Astrocyte (in vitro differentiated cells and primary cell): ENCODE measurements at regions not wholly inside any gene's neighbourhood (a gene's known extent, or its start where the extent isn't known, plus 50 kb on each side); places are given as distances from the start of the nearest gene placed in this dataset.

Experiments
- DNase-seq: peaks from one replicate; pipeline ENCODE4 v3.0.0-alpha.2; 2010; ENCODE audit warnings: low read depth
- FAIRE-seq: peaks from 2 replicates; lab custom pipeline; 2011; peaks lifted over from hg19 to GRCh38; lab: Jason Lieb, UNC
- H2AFZ ChIP-seq: 2 replicates; pipeline ENCODE4 v1.6.0; 2012; ENCODE audit warnings: low read depth, low read length, inconsistent platforms
- H3K27ac ChIP-seq: 2 replicates; pipeline ENCODE4 v1.5.1; 2011; ENCODE audit warnings: low read depth, low read length, inconsistent platforms
- H3K27me3 ChIP-seq: 2 replicates; pipeline ENCODE4 v1.6.0; 2011; ENCODE audit warnings: low read length, inconsistent platforms; ENCODE audit not compliant: insufficient read depth
- H3K36me3 ChIP-seq: 2 replicates; pipeline ENCODE4 v1.5.1; 2011; ENCODE audit warnings: low read length, inconsistent platforms; ENCODE audit not compliant: insufficient read depth
- H3K4me1 ChIP-seq: 2 replicates; pipeline ENCODE4 v1.5.1; 2011; ENCODE audit warnings: low read length, inconsistent platforms; ENCODE audit not compliant: insufficient read depth
- H3K4me2 ChIP-seq: 2 replicates; pipeline ENCODE4 v1.6.0; 2012; ENCODE audit warnings: low read length, inconsistent platforms
- H3K4me3 ChIP-seq: 2 replicates; pipeline ENCODE4 v1.5.1; 2011; ENCODE audit warnings: low read depth, mild to moderate bottlenecking, low read length, inconsistent platforms; ENCODE audit not compliant: insufficient read depth
- H3K79me2 ChIP-seq: 2 replicates; pipeline ENCODE4 v1.6.0; 2012; ENCODE audit warnings: mild to moderate bottlenecking, low read length, inconsistent platforms; ENCODE audit not compliant: insufficient read depth
- H3K9ac ChIP-seq: 2 replicates; pipeline ENCODE4 v1.6.0; 2012; ENCODE audit warnings: mild to moderate bottlenecking, low read length, inconsistent platforms
- H3K9me3 ChIP-seq: 2 replicates; pipeline ENCODE4 v1.5.1; 2012; ENCODE audit warnings: low read depth, mild to moderate bottlenecking, low read length, inconsistent platforms; ENCODE audit not compliant: insufficient read depth
- H4K20me1 ChIP-seq: 2 replicates; pipeline ENCODE4 v1.6.0; 2012; ENCODE audit warnings: low read length, inconsistent platforms; ENCODE audit not compliant: insufficient read depth
- H3K27ac Mint-ChIP-seq: one replicate; pipeline ENCODE4 v1.8.0; 2021; ENCODE audit warnings: mild to moderate bottlenecking, mixed read lengths; ENCODE audit not compliant: unreplicated experiment
- H3K27me3 Mint-ChIP-seq: one replicate; pipeline ENCODE4 v1.8.0; 2021; ENCODE audit warnings: low read depth, mixed read lengths; ENCODE audit not compliant: unreplicated experiment
- H3K36me3 Mint-ChIP-seq: one replicate; pipeline ENCODE4 v1.8.0; 2021; ENCODE audit warnings: low read depth, mixed read lengths; ENCODE audit not compliant: unreplicated experiment
- H3K4me1 Mint-ChIP-seq: one replicate; pipeline ENCODE4 v1.8.0; 2021; ENCODE audit warnings: low read depth, mixed read lengths; ENCODE audit not compliant: unreplicated experiment
- H3K4me3 Mint-ChIP-seq: one replicate; pipeline ENCODE4 v1.8.0; 2021; ENCODE audit warnings: mild to moderate bottlenecking, moderate library complexity, mixed read lengths; ENCODE audit not compliant: unreplicated experiment
- H3K9me3 Mint-ChIP-seq: one replicate; pipeline ENCODE4 v1.8.0; 2021; ENCODE audit warnings: mild to moderate bottlenecking, mixed read lengths; ENCODE audit not compliant: unreplicated experiment
- EZH2 ChIP-seq: IDR thresholded peaks from 2 replicates; pipeline ENCODE4 v1.6.1; 2012; ENCODE audit warnings: mild to moderate bottlenecking, low read length, inconsistent platforms; ENCODE audit not compliant: insufficient read depth
- TF ChIP-seq, protein P1 (sequence below): IDR thresholded peaks from 2 replicates; pipeline ENCODE4 v1.5.1; 2011; ENCODE audit warnings: low read depth, mild to moderate bottlenecking, inconsistent platforms, low read length, moderate library complexity; ENCODE audit not compliant: insufficient read depth

DNA sequence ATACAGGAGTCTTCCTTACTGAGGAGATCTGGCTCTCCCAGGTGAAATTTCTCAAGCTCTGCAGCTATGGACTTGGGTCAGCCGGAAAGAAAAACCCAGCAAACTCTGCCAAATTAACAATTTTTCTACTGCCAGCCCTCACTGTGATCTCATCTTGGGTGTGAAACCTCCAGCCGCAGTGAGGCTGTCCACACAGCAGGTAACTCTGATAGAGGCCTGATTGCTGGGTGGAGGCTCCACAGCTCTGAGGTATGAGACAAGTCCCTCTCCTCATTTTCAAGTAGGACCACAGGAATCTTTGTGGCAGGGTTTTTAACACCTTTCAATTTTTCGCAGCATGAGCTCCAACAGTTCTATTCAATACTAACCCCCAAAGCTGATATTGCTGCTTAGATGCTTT, 430.6 kb upstream of the RAB6C start:
- no peak overlapping the region for H3K4me3 Mint-ChIP-seq
- Histone ChIP-seq H3K4me1 (no peaks in the 10 kb centered on the region), H3K79me2 (no peaks in the 10 kb centered on the region), H4K20me1 (no peaks in the 10 kb centered on the region), H3K4me3 (no peak overlapping the region), H3K9me3 (peaks cover 4% of the 10 kb centered on the region), H2AFZ (no peak overlapping the region), H3K4me2 (no peak overlapping the region), H3K36me3 (no peaks in the 10 kb centered on the region), H3K27me3 (no peaks in the 10 kb centered on the region), H3K27ac (no peak overlapping the region), H3K9ac (no peak overlapping the region)
- H3K9me3 Mint-ChIP-seq, result peaks cover 10% of the 10 kb centered on the region
- no peak for FAIRE-seq
- no peak for DNase-seq
- no peaks in the 10 kb centered on the region for H3K36me3 Mint-ChIP-seq
- H3K27ac Mint-ChIP-seq, result no peak overlapping the region
- TF ChIP-seq EZH2, result no peak
- TF ChIP-seq, protein P1, sequence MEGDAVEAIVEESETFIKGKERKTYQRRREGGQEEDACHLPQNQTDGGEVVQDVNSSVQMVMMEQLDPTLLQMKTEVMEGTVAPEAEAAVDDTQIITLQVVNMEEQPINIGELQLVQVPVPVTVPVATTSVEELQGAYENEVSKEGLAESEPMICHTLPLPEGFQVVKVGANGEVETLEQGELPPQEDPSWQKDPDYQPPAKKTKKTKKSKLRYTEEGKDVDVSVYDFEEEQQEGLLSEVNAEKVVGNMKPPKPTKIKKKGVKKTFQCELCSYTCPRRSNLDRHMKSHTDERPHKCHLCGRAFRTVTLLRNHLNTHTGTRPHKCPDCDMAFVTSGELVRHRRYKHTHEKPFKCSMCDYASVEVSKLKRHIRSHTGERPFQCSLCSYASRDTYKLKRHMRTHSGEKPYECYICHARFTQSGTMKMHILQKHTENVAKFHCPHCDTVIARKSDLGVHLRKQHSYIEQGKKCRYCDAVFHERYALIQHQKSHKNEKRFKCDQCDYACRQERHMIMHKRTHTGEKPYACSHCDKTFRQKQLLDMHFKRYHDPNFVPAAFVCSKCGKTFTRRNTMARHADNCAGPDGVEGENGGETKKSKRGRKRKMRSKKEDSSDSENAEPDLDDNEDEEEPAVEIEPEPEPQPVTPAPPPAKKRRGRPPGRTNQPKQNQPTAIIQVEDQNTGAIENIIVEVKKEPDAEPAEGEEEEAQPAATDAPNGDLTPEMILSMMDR, result no peak
- H3K4me1 Mint-ChIP-seq, result no peaks in the 10 kb centered on the region
- peaks cover 3% of the 10 kb centered on the region for H3K27me3 Mint-ChIP-seq

DNA sequence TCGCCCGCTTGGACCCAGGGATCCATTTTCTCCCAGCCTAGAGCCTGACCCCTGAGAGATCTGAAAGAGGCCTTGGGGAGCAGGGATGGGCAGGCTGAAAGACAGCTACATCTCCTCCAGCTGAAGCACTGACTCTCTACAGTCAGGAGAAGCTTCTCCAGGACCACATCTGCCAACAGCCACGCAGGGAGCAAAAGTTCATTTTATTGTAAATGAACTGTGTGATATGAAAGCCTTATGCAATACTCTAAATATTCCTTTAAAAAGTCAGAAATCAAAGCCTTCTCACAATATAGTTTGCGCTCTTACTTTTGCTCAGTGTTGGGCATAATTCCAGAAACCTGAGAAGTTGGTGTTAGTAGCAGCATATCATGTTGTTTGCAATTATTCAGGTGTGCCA, 428.9 kb upstream of the RAB6C start:
- no peaks in the 10 kb centered on the region for H3K36me3 ChIP-seq
- H3K36me3 Mint-ChIP-seq, result no peaks in the 10 kb centered on the region
- H3K27ac ChIP-seq, result no peak overlapping the region
- no peak for DNase-seq
- H2AFZ ChIP-seq, result no peak overlapping the region
- H3K4me3 Mint-ChIP-seq, result no peak overlapping the region
- H3K9me3 Mint-ChIP-seq, result peaks cover 7% of the 10 kb centered on the region
- no peak overlapping the region for H3K9ac ChIP-seq
- peaks cover 4% of the 10 kb centered on the region for H3K9me3 ChIP-seq
- H3K27ac Mint-ChIP-seq, result no peak overlapping the region
- H3K27me3 Mint-ChIP-seq, result peaks cover 3% of the 10 kb centered on the region
- H3K79me2 ChIP-seq, result no peaks in the 10 kb centered on the region
- H3K4me2 ChIP-seq, result no peak overlapping the region
- FAIRE-seq, result no peak
- H3K4me1 ChIP-seq, result no peaks in the 10 kb centered on the region
- H3K4me3 ChIP-seq, result no peak overlapping the region
- no peaks in the 10 kb centered on the region for H3K27me3 ChIP-seq
- TF ChIP-seq EZH2, result no peak
- TF ChIP-seq, protein P1, result no peak
- H4K20me1 ChIP-seq, result no peaks in the 10 kb centered on the region
- no peaks in the 10 kb centered on the region for H3K4me1 Mint-ChIP-seq

DNA sequence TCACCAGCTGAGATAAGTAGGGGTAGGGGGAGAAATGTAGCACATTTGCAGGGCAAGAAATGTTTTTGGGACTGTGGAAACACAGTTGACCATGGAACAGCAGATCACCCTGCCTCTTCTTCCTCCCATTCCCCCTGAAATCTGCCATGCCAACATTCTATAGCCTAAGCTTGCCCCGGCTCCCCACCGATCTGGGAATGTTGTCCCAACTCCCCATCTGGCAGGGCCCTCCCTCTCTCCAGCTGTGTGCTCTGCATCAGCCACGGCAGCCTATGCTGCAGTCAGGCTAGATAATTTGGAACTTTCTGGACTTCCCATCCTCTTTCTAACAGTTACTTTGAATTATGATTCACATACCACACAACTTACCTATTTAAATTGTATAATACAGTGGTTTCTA, 425.1 kb upstream of the RAB6C start:
- peaks cover 6% of the 10 kb centered on the region for H3K9me3 ChIP-seq
- TF ChIP-seq, protein P1, result no peak
- TF ChIP-seq EZH2, result no peak
- H3K36me3 ChIP-seq, result no peaks in the 10 kb centered on the region
- H3K4me1 Mint-ChIP-seq, result no peaks in the 10 kb centered on the region
- no peak overlapping the region for H2AFZ ChIP-seq
- no peak for FAIRE-seq
- no peaks in the 10 kb centered on the region for H4K20me1 ChIP-seq
- H3K4me3 Mint-ChIP-seq, result no peak overlapping the region
- DNase-seq, result no peak
- no peaks in the 10 kb centered on the region for H3K79me2 ChIP-seq
- H3K4me1 ChIP-seq, result no peaks in the 10 kb centered on the region
- no peak overlapping the region for H3K27ac Mint-ChIP-seq
- no peak overlapping the region for H3K4me2 ChIP-seq
- no peak overlapping the region for H3K9ac ChIP-seq
- no peak overlapping the region for H3K4me3 ChIP-seq
- peaks cover 3% of the 10 kb centered on the region for H3K9me3 Mint-ChIP-seq
- no peaks in the 10 kb centered on the region for H3K27me3 ChIP-seq
- no peaks in the 10 kb centered on the region for H3K36me3 Mint-ChIP-seq
- peaks cover 12% of the 10 kb centered on the region for H3K27me3 Mint-ChIP-seq
- H3K27ac ChIP-seq, result no peak overlapping the region
